ENCODE measurements at regions not wholly inside any gene's neighbourhood (a gene's known extent, or its start where the extent isn't known, plus 50 kb on each side); places are given as distances from the start of the nearest gene placed in this dataset.
"Not testable (repeated sequence)": the region's sequence is repeated elsewhere in the genome, so short reads cannot be mapped to it uniquely, and the experiment has no call there.

DNA sequence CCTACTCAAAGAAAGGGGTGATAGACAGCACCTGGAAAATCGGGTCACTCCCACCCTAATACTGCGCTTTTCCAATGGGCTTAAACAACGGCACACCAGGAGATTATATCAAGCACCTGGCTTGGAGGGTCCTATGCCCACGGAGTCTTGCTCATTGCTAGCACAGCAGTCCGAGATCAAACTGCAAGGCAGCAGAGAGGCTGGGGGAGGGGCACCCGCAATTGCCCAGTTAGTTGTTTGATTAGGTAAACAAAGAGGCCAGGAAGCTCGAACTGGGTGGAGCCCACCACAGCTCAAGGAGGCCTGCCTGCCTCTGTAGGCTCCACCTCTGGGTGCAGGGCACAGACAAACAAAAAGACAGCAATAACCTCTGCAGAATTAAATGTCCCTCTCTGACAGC lies 224.5 kb upstream of the CCL2 start:
- in situ Hi-C loops (cut with HindIII; ENCODE audit: low sequenced_read_pairs), result not testable (repeated sequence)

DNA sequence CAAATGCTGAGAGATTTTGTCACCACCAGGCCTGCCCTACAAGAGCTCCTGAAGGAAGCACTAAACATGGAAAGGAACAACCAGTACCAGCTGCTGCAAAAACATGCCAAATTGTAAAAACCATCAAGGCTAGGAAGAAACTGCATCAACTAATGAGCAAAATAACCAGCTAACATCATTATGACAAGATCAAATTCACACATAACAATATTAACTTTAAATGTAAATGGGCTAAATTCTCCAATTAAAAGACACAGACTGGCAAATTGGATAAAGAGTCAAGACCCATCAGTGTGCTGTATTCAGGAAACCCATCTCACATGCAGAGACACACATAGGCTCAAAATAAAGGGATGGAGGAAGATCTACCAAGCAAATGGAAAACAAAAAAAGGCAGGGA lies 222.8 kb upstream of the CCL2 start:
- in situ Hi-C loops (cut with HindIII; ENCODE audit: low sequenced_read_pairs), result not testable (repeated sequence)

DNA sequence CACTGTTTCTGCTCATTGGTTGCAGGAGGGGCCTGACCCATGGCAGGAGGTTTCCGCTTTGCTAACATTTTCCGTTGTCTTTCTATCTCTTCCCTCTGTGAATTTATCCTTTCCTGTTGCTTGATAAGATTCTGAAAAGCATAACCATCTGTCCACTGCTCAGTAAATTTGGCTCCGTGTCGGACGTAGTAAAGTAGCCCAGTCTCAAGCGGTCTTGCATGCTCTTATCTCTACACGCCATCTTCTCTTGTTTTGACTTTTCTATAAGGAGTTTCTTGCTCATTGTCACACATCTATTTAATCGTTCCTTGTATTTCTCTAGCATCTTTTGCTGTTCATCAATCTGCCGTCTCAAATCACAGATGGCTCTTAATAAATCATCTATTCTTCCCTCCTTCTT lies 216.3 kb upstream of the CCL2 start:
- in situ Hi-C loops (cut with HindIII; ENCODE audit: low sequenced_read_pairs), result not testable (repeated sequence)

- in situ Hi-C loops (cut with HindIII; ENCODE audit: low sequenced_read_pairs), result not testable (repeated sequence)
Observed at GRCh38 chr17:34039213-34039612, 215.9 kb upstream of the CCL2 start.

- in situ Hi-C loops (cut with HindIII; ENCODE audit: low sequenced_read_pairs), result not testable (repeated sequence)
Observed at GRCh38 chr17:34039759-34040555, 215.1 kb upstream of the CCL2 start.

DNA sequence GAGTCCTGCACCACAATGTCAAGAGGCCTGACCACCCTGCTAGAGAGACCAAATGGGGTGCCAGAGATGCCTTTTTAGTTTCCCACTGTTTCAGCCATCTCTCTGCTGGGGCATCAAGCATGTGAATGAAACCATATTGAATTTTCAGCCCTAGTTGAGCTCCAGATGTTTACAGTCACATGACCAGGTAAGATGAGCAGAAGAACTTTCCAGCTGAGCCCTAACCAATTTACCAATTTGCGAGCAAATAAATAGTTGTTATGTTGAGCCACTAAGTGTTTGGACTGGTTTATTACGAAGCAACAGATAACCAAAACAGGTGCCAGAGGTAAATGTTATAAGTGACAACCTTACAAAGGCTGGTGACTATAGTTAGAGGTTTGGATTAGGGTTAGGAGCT lies 209.1 kb upstream of the CCL2 start:
- in situ Hi-C loops (cut with HindIII; ENCODE audit: low sequenced_read_pairs), result no loop called here

DNA sequence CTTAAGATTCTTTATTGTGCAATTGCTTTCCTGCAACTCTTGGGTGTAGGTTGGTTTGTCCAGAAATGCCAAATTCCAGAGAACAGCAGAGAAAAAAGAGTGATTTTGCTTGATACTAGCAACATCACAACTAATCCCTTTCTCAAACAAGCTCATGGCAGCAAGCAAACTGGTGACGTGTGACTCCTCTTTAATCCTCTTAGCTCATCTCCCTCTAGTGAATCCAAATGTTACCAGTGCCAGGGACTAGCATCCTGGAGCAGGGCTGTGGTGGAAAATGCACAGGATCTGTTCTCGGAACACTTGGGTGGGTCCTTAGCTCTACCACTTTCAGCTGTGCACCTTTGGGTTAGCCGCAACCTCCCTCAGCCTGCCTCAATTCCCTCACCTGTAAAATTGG lies 204.0 kb upstream of the CCL2 start:
- in situ Hi-C loops (cut with HindIII; ENCODE audit: low sequenced_read_pairs), result no loop called here

DNA sequence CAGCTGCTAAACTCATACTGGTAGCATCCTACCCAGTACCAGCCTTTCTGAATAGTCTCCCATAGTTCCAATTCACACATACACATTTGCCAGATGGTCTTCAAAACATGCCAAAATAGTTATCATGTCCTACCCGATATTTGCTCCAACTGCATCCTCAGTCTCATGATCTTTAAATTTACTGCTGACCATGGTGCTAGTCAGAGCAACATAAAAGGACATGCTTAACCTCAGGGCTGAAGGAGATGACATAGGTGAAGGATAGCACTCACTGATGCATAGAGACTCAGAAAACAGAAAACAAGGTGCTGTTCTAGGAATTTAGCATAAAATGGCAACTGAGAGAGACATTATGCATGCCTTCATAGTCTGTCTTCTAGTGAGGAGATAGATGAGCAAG lies 200.6 kb upstream of the CCL2 start:
- in situ Hi-C loops (cut with HindIII; ENCODE audit: low sequenced_read_pairs), result no loop called here

DNA sequence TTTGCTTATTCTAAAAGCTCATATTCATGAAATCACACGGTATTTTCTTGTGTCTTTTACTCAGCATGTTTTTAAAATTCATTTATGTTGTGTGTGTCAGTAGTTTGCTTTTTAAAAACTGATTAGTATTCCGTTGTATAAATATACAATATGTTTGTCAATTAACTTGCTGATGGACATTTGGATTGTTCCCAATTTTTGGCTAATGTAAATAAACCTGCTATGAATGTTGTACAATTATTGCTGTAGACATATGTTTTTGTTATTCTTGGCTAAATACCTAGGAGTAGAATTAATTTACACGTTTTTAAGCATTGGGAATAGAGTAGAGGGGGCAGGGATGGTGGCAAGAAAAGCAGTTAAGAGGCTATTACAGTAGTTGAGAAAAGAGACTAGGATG lies 199.5 kb upstream of the CCL2 start:
- in situ Hi-C loops (cut with HindIII; ENCODE audit: low sequenced_read_pairs), result no loop called here

DNA sequence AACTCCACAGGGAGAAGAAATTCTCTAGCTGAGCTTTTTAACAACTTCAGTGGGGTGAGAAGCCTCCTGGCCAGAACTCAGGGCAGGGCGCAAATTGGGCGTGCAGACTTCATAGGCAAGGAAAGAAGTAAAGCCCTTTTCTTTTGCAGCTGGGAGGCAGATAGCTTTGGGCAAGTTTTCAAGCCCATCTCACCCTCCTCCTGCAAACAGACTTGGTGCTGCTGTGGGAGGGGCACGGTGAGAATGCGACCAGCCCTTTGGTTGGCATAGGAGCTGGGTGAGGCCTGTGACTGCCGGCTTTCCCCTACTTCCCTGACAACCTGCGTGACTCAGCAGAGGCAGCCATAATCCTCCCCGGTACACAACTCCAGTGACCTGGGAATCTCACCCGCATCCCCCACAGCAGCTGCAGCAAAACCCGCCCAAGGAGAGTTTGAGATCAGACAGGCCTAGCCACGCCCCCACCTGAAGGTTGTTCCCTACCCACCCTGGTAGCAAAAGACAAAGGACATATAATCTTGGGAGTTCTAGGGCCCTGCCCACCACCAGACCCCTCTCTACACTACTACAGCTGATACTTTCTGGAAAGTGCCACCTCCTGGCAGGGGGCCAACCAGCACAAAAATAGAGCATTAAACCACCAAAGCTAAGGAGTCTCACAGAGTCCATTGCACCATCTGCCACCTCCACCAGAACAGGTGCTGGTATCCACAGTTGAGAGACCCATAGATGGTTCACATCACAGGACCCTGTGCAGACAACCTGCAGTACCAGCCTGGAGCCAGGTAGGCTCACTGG lies 195.5 kb upstream of the CCL2 start:
- in situ Hi-C loops (cut with HindIII; ENCODE audit: low sequenced_read_pairs), result no loop called here

- in situ Hi-C loops (cut with HindIII; ENCODE audit: low sequenced_read_pairs), result no loop called here
Observed at GRCh38 chr17:34066528-34066927, 188.6 kb upstream of the CCL2 start.

GRCh38 chr17:34067011-34067410 lies 188.1 kb upstream of the CCL2 start:
- in situ Hi-C loops (cut with HindIII; ENCODE audit: low sequenced_read_pairs), result no loop called here

DNA sequence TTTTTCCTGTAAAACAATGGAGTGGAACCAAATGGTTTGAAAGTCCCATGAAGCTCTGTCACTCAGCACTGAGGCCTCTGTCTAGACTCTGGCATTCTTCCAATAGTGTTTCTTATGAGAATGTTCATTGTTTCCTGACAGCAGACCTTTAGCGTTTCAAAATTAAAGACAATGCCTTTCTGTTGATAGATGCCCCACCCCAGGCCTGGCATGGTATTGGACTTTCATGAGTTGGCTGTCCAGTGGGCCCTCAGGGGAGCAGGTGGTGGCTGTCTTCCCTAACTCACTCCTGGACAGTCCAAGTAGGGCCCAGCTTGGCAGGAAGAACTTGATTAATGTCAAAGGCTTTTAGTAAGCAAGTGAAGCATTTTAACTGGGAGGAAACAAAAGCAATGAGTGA lies 186.5 kb upstream of the CCL2 start:
- in situ Hi-C loops (cut with HindIII; ENCODE audit: low sequenced_read_pairs), result no loop called here

DNA sequence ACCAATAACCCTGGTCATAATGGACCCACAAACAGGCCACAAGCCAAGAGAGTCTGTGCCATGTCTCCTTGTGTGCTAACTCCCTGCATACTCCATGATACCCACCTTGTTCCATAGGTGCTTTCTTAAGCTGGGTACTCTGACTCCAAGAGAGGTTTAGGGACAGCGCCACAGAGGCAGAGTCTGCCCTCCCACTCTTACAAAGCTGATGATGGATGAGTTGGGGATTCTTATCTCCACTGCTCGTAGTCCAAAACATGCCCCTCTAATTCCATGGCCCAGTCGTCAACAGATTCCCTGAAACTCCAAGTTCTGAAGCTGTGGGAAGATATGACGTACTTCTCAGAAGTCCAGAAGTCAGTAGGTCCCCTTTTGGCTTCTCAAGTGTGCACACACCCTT lies 184.4 kb upstream of the CCL2 start:
- in situ Hi-C loops (cut with HindIII; ENCODE audit: low sequenced_read_pairs), result no loop called here

GRCh38 chr17:34071886-34072420 lies 183.1 kb upstream of the CCL2 start:
- in situ Hi-C loops (cut with HindIII; ENCODE audit: low sequenced_read_pairs), result no loop called here

DNA sequence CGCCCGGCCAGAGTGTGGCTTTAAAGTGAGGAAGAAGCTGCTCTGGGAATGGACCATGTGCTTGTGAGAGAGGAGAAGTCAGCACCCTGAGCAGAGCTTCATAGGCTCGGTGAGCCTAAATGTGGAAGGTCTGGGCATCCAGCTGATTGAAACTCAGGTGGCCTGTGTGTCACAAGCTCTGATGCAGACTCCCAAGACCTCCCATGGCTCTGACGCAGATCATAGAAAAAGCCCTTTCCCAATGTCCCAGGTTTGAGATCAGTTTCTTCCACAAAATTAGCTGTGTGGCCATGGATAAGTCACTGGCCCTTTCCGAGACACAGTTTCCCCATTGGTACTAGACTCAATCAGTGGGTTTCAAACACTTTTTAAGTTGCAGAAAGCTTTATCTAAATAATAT lies 180.0 kb upstream of the CCL2 start:
- in situ Hi-C loops (cut with HindIII; ENCODE audit: low sequenced_read_pairs), result loop anchor here (25.0 kb wide), 1 partner anchor 113 kb away; no protein-coding TSS in a partner anchor

DNA sequence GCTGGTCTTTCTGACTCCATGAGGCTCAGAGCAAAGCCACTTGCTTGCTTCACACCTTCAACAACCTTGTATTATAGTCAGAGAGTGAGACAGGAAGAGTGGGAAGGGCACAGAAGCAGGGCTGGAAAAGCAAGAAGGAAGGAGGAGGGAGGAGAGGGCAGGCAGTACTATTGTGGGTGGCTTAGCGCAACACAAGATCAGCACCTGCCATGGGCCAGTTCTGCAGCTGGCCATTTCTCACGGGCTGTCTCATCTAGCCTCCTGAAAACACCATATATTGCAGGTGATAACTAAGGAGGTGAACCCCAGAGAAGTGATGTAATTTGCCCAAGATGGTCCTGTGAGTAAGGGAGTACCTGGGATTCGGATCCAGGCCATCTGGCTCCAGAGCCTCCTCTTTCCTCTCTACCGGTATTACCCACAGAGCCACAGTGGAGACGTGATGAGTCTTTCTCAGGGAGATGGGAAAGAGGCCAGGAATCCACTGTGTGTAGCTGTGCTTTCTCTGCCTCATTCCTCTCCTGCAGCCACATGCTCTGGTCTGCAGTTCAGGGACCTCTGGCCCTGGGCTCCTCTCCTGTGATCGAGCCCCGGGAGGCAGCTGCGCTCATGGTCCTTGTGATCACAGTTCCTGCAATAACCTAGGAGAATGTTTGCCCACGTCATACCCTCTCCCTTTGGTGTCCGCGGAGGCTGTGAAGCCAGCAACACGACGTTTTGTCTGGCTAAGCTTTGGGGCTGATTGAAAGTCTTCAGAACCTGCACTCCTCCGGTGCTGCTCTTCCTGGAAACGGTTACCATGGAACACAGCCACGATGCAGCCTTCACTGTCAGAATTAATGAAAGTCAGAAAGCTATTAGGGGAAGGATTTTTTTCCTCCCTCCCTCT lies 178.1 kb upstream of the CCL2 start:
- in situ Hi-C loops (cut with HindIII; ENCODE audit: low sequenced_read_pairs), result loop anchor here (25.0 kb wide), 1 partner anchor 115 kb away; no protein-coding TSS in a partner anchor

DNA sequence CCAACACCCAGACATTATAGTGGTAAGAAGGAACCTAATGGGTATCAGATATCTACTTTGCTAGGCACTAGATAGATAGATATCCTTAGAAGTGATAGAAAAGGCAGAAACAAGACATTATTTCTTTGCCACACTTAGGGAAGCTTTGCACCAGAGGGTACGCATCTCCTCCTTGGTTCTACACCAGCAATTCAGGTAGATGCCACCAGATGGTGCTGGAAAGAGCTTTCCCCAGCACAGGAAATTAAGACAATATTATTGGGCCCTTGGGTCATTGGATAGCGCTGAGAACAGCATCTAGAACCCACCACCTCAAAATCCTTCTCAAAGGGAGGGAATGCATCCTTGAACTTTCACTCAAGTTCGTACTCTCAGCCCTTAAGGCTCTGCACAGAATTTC lies 173.8 kb upstream of the CCL2 start:
- in situ Hi-C loops (cut with HindIII; ENCODE audit: low sequenced_read_pairs), result loop anchor here (25.0 kb wide), 1 partner anchor 119 kb away; no protein-coding TSS in a partner anchor

- in situ Hi-C loops (cut with HindIII; ENCODE audit: low sequenced_read_pairs), result loop anchor here (25.0 kb wide), 1 partner anchor 120 kb away; no protein-coding TSS in a partner anchor
Observed at GRCh38 chr17:34082404-34082803, 172.7 kb upstream of the CCL2 start.

GRCh38 chr17:34089042-34089441 lies 166.0 kb upstream of the CCL2 start:
- in situ Hi-C loops (cut with HindIII; ENCODE audit: low sequenced_read_pairs), result loop anchor here (25.0 kb wide), 1 partner anchor 127 kb away; no protein-coding TSS in a partner anchor

DNA sequence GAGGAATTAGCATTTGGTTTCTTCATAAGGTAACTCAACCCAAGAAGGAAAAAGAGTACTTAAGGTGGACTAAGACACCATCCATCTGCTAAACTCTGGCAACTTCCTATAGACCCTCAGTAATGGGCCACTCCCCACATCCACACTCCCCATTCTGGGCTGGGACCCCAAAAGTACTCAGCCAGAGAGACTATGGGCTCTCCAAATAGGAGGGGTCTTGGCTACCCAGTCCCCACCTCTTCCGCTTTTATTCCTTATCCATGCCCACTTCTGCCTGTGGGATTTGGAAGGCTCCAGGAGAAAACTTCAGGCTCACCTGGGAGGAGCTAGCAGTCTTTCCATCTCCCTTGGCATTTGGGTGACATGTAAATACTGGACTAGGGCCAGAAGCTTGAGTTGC lies 164.5 kb upstream of the CCL2 start:
- in situ Hi-C loops (cut with HindIII; ENCODE audit: low sequenced_read_pairs), result loop anchor here (25.0 kb wide), 1 partner anchor 128 kb away; no protein-coding TSS in a partner anchor

Measured in DLD1 (cell line).